C1 segment of cervical spinal cord (tissue), 14 donors: ENCODE measurements at regions not wholly inside any gene's neighbourhood (a gene's known extent, or its start where the extent isn't known, plus 50 kb on each side); places are given as distances from the start of the nearest gene placed in this dataset.
A peak's percentile ranks its signal among the peaks of the same experiment; 100 is the strongest.
"Not testable (repeated sequence)": the region's sequence is repeated elsewhere in the genome, so short reads cannot be mapped to it uniquely, and the experiment has no call there.

Source experiments
- DNase-seq, 14 donors: peaks; one replicate each; lab custom pipeline; 2025; lab: John Stamatoyannopoulos, UW

DNA sequence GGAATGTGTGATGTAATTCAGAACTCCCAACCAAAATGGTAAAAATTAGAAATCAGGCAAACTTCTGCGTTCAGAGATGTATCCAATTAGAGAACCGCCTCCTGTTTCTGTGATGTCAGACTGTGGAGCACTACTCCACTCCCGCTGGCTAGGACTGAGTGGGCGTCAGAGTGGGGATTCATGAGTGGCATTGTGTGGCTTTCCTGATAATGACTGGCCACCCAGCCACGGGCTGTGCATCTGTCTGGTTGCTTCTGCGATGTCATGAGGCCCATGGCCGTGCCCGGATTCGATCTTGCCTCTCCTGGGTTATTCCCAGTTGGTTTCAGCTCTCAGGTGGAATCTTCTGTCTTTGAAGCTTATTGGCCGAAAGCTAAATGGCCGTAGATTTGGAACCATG is 87.1 kb upstream of the KCNA1 start:
- DNase-seq: no peak

DNA sequence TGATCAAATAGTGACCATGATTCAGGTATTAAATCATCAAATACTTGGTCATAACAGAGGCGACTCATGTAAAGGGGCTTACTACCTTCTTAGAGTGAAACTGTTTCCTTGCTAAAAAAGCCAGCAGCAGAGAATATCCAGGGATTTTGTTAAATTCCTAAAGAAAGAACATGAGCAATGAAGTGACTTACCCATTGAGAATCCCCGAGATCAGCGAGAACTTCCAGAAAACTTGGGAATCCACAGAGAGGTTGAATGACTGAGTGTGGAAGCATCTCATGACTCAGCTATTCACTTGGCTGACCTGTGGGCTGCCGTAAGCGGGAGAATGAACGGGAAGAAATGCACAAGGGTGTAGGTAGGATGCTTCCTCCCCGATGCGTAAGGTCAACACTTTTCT is 85.3 kb upstream of the KCNA1 start:
- DNase-seq: no peak

DNA sequence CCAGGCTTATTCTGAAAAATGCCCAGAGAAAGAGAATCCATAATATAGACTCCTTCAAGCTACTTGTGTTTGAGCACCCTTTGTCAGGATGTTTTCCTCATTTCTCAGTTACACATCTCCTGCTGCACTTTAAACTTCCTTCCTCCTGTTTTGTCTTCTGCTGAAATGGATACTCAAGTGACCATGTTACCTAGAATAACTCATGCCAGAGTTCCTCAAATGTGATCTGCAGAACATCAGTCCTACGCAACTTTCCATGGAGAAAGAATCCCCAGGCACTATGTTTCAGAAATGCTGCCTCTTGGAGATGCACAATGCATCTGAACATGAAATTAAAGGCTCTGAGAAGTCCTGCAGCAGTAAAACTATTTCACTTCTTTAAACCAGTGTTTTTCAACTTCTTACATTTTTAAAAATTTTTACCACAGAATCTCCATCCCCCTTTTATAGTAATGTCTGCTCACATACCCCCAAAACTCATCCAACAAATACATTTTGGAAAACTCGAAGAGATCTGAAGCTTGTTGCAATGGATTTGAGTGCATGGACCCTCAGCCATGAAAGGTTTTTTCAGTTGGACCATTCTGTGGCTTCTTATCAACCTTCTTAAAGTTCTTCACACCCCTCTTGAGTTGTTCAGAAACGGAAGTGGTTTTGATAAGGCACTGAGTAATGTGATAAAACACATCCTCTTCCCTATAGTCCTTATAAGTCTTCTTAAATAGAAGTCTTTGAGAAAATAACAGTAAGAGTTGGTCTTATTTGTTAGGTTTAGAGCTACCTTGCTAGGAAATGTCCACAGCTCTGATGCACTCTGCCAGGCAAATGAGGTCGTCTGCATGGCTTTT is 84.5 kb upstream of the KCNA1 start:
- DNase-seq: no peak

DNA sequence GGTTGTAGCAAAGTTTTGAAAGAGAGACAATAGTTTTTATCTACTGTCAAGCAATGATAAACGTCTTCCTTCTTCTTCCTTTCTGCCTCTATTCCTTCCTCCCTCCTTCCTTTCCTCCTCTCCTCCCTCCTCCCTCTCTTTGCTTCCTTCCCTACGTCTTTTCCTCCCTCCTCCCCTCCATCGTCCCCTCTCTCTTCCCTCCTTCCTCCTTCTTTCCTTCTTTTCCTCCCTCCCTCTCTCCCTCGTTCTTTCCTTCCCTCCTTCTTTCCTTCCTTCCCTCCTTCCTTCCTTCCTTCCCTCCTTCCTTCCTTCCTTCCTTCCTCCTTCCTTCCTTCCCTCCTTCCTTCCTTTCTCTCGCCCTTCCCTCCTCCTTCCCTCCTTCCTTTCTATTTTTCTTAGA is 82.8 kb upstream of the KCNA1 start:
- no peak for DNase-seq

DNA sequence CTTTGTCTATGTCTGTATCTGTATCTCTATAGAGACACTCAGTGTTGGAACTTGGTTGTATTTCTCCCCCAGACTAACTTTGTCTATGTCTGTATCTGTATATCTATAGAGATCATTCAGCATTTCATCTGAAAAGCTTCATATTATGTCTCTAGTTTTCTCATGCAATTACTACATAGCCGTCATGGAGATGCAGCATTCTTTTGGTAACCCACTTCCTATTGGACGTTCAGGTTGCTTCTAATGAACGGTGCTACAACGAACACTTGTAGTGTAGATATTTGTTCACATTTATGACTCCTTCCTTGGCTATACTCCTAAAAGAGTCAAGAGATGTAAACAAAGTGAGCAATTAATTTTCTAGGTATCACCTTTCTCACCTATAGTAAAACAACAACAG is 81.5 kb upstream of the KCNA1 start:
- DNase-seq: no peak

DNA sequence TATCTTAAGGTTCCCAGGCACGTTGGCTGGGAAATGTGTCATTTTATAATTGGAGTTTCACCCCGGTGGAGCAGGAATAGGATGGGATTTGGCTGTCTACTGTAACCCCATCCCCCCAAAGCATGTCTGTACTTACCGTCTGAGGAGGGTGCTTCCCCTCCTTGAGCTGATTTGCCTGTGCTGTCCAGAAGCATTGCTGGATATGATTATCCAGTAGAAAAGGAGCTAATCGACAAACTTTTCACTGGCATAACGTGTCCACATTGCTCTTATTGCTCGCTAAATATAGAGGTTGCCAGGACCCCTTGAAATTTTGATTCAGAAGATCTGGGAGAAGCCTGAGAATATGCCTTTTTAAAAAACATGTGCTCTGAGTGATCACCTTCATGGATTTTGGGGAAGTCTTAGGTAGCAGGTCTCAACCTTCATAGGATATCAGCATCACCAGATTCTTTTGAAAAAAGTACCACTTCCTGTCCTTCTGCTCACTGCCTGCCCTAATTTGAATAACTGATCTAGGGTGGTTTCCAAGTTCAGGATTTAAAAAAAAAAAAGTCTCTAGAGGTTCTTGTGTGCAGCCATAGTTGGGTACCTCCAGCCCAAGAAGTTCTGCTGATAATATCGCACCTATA is 80.4 kb upstream of the KCNA1 start:
- no peak for DNase-seq

DNA sequence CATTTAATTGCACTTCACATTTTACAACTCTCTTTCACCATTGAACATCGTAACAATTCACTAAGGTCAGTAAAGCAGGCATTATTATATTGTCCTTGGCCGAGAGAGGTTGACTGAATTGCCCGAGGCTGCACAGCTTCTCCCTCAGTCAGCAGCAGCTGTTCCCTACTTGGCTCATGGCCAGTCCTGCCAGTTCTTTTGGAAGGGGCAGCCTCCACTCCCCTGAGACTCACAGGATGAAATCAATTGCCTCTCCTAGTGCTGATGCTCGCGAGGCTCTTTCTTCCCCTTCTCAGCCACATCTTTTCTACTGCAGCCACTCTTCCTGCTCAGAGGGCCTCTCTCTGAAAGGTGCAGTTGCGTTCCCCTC is 79.9 kb upstream of the KCNA1 start:
- no peak for DNase-seq

DNA sequence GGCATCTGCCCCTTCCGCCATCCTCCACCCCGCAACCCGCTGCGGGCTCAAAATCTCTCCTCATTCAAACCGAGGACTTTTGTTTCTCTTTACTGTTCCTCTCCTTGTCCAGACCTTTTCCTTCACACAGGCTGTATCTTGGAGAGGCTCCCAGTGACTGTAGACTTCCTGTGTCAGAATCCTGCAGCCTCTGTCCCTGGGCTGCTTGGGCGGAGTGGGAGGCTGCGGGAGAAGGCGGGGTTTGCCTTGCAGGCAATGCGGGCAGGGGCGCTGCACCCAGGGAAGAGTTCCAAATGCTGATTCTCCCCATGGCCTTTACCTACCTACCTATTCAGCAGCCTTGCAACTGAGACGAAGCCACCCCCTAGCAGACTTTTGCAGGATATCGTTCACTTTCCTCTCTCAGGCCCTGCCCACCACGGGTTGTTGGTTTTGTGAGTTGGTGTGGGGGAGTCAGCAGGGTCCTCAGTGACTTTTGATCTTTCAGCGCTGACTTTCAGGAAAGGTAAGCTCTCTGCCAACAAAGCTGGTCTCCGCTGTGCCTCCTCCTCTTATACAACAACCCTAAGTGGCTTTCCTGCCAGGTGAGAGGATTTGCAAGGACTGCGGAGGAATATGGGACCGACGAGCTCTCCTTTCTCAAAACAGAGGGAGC is 79.0 kb upstream of the KCNA1 start:
- DNase-seq: no peak

DNA sequence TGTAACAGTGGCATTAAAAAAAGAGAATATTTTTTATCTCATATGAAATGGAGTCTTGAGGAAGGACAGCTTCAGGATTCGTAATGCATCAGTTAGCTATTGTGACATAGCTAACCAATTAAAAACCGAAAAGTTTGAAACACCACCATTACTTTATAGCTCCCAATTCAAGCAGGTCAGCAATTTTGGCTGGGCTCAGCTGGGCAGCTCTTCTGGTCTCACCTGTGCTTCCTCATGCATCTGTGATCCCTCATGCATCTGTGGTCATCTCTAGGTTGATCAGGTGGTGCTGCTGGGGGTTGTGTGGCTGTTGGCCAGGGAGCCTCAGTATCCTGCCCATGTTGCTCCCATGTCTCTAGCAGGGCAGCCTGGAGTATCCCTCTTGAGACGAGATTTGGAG is 76.7 kb upstream of the KCNA1 start:
- DNase-seq: no peak

DNA sequence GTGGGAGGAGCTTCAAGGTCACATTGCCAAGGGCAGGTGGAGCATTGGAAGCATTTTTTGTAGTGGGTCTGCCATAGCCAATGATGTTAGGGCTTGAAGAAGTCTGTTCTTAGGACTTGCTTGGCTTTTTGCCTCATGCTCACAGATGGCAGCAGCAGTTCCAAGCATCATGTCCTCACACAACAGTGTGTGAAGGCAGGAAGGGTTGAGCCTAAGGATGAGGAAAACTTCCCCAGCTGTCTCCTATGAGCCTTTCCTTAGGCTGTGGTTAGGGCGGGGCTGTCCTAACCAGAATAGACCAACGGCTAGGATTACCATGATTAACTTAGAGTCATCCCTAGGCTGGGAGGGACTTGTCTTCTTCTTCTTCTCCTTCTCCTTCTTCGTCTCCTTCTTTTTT is 76.2 kb upstream of the KCNA1 start:
- DNase-seq: no peak

DNA sequence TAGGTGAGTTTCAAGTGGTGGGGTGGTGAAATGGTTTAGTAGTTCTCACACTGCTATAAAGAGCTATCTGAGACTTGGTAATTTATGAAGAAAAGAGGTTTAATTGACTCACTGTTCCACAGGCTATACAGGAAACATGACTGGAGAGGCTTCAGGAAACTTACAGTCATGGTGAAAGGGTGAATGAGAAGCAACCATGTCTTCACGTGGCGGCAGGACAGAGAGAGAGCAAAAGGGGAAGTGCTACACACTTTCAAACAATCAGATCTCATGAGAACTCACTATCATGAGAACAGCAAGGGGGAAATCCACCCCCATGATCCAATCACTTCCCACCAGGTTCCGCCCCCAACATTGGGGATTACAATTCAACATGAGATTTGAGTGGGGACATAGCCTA is 67.3 kb upstream of the KCNA1 start:
- DNase-seq: not testable (repeated sequence)

DNA sequence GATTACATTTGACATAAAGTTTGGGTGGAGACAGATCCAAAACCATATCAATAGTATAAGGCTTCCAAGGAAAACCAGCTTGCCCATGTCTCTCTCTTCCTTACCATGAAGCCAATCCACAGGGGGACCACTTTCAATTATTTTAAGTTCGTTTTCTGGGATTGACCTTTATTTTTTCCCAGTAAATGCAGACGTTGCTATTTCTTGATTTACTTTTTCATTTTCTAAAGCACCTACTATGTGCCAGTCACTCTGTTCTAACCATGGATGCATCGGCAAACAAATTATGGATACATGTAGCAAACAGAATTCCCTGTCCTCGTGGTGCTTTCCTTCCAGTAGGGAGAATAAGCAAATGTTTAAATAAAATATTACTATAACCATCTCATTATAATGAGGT is 65.8 kb upstream of the KCNA1 start:
- no peak for DNase-seq

DNA sequence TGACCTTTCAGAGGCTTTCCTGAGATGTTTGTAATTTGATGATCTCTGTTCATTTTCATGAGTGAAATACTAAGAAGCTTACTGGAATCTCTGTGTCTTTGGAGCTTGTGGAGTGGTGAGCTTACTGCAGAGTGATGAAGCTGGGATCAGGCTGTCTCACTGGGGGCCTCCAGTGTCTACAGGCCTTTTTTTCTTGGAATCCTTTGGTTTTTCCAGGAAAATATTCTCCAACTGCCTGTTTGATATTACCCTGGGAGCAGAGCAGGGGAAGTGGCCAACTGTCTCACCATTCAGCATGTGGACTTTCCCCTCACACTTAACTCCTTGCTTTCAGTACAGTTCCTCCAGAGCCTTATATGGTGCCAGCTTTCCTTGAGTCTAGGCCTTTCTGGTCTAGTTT is 62.0 kb upstream of the KCNA1 start:
- DNase-seq: no peak

DNA sequence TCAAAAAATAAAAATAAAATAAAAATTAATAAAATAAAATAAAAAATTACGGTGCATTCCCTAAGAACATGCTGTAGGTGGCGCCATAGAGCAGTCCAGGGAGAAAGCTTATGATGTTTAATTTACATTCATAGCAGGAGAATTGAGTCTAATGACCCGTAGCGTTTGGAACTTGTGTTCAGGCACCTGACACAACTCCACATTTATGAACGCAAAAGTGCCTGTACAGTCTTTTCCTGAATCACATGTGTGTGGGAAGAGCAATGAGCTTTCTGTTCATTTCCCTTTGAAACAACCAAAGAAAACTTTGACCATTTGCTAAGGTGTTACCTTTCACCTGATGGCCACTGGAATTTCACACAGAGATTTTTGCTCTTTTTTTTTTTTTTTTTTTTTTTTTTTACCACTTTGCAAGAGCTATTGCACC is 60.6 kb upstream of the KCNA1 start:
- DNase-seq: no peak

DNA sequence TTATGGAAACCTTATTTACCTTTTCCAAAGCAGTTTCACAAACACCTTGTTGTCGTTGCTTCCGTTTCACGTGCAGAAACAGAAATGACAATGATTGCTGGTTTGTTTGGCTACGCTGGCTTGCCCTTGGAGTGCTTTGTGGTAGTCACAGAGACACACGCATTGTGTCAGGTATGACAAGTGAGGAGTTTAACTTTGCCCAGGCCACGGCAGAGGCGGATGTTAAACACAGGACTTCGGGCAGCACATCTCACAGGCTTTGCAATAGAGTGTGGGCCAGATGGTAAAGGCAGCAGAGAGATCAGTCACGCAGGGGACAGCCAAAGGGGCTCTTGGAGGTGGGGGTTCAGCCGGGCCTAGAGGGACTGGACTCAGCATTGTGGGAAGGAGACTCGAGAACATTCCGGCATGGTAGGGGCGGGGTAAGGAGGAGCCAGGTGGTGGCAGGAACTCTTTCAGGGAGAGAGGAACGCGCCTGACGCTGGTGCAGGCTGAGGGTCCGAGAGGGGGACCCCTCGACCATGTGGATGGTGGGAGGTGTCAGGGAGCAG is 59.8 kb upstream of the KCNA1 start:
- DNase-seq: no peak

DNA sequence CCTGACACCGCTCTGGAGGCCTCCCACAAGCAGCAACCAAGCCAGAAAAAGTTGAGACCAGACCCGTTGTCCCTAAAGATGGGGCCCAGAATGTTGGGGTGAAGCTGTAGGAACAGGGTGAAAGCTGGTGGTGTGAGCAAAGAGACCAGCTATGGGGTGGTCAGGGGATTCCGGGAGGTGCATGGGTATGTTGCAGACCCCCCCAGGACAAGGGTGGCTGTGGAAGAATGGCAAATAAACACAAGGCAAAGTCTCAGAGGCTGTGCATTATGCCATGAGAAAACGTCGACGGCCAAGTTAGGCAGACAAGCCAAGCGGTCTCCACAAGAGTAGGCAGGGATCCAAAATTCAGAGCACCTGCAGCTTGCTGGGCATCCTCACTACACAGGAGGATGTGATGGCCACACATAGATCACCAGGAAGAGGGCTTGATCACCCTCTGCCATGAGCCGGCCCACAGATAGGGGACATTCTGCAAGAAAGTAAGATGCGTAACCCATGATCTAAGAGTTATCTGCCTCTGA is 58.8 kb upstream of the KCNA1 start:
- peak in 1 of 14 donors; percentile 7 for DNase-seq

DNA sequence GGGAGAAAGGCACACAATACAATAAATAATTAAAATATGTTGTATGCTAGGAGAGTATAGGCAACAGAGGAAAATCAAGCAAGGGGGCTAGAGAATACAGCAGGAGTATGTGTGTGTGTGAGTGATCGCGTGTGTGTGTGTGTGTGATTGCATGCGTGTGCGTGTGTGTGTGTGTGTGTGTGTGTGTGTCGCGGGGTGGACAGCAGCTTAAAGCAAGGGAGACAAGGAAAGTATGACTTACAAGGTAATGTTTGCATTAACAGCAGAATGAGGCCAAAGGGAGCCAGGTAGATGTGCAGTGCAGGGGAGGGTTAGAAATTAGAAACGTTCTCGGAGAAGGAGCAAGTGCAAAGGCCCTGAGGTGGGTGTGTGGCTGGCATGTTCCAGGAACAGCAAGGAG is 57.4 kb upstream of the KCNA1 start:
- no peak for DNase-seq

DNA sequence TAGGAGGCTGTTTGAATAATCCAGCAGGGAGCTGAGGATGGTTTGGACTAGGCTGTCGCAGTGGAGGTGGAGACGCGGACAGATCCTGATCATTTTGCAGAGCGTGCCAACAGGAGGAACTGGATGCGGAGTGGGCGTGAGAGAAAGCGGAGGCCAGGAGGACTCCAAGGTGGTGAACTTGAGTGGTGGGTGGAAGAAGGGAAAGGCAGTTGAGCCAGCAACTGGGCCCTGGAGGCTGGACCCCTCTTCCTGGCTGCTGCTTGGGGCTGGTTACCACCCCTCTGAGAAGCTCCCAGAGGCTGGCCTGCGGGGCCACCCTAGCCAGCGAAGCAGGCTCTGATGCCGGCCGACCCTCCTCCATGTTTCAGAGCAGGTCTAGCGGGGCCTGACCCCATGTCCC is 56.8 kb upstream of the KCNA1 start:
- no peak for DNase-seq

DNA sequence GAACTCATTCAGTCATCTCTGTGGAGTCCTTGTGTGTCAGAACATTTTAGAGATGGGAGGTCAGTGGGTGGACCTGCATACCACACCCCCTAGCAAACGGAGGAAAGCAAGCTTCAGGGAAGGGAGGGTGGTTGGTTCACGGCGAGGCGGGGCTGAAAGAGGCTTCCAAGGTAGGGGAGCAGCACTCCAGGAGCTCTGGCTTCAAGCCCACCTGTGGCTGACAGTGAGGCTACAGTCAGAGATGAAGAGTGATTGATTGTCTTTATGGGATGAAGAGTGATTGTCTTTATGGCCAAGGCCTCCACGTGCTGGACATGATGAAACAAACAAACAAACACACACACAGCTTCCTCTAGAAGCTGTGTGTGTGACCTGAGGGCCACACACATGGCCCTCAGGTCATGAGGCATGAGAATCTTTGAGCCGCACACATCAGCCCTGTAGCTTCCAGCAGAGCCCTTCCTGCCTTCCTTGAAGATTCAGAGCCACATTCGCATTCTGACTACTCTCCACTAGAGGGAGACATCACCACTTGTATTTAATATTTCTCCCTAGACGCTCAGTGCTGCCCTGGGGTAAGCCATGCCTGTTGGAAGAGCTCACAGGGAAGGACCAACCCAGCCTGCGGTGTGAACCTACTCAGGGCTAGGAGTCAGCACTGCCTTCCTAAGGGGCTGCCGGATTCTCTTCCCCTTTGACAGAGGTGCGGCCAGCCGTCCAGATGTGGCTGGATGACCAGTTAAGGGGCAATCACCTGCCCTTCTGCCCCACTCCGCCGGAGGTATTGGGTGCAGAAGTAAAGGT is 54.4 kb upstream of the KCNA1 start:
- peak in 9 of 14 donors; percentile 10 to 77 (median 29) for DNase-seq

DNA sequence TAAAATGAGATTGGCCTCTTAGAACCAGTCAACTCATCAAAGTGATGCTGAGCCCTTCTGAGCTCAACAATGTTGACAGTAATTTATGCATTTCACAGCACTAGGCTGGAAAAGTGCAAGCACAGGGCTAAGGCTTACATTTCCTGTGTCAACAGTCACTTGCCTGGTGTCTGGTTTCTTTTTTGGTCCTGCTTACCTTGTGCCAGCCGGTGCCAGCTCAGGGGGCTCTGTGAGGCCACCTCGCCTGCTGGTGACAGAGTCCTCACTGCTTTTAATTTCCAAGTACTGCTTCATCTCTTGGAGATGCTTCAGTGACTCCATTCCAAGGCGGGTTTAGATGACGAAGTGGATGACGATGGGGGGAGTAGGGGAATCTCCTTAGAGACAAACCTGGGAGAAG is 53.1 kb upstream of the KCNA1 start:
- DNase-seq: no peak

DNA sequence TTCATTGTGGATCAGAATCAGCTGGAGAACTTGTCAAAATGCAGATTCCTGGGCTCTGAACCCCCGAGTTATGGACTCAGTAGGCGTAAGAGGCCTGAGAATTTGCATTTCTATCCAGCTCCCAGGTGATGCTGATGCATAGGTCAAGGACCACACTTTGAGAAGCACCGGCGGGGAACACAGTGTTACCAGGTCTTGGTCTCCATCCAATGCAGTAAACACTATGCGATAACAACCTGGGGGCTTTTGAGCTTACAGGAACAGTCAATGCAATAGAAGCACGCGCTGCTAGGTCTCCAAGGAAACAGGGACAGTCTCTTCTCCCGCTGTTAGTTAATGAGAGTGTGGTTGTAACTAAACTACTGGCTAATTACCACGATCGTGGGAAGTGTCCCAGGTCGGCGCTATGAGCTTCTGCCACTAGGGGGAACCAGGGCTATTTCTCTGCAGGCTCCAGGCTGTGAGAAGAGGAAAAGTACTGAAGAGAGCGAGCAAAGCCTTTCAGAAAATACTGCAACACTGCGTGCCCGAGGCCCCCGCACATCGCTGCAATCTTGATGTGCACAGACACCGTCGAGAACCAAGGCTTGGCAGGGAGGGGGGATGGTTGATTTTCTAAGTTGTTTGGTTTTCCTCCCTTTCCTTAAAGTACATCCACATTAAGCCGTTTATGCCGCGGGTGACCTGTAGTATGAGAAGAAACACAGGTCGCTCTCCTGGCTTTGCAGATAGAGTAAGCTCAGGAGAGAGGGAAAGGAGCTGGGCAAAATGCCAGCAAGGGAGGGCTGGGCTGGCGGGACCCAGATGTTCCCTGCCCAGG is 52.0 kb upstream of the KCNA1 start:
- peak in 12 of 14 donors; percentile 11 to 87 (median 51) for DNase-seq
